CD14-positive monocyte (primary cell): ENCODE measurements at regions not wholly inside any gene's neighbourhood (a gene's known extent, or its start where the extent isn't known, plus 50 kb on each side); places are given as distances from the start of the nearest gene placed in this dataset.

Experiments
- DNase-seq, 3 donors: peaks; one replicate each; pipeline ENCODE4 v3.0.0-alpha.2; 2011 to 2022
- H2AFZ ChIP-seq: 2 replicates; pipeline ENCODE4 v1.6.0; 2012; ENCODE audit warnings: mild to moderate bottlenecking, low read depth, low read length, inconsistent platforms; ENCODE audit not compliant: insufficient read depth, poor library complexity, severe bottlenecking
- H3K27ac ChIP-seq, 2 donors: 1 replicate in 1 of 2; 2 replicates in 1 of 2; pipeline ENCODE4 v1.5.1; 2012 to 2013; ENCODE audit warnings: low read length in 2 of 2, control low read depth in 1 of 2, inconsistent platforms in 1 of 2, low read depth in 1 of 2, mild to moderate bottlenecking in 1 of 2
- H3K27me3 ChIP-seq, 2 donors: one replicate each; pipeline versions ENCODE4 v1.6.0 to v1.6.1; 2011 to 2013; ENCODE audit warnings: low read length in 2 of 2; ENCODE audit not compliant: control insufficient read depth in 2 of 2, insufficient read depth in 2 of 2
- H3K36me3 ChIP-seq, 2 donors: replicated peaks in 1 of 2; 1 replicate in 1 of 2; 2 replicates in 1 of 2; pipeline versions ENCODE4 v1.5.1 to v1.6.1; 2012 to 2013; ENCODE audit warnings: low read length in 2 of 2, control low read depth in 1 of 2, inconsistent platforms in 1 of 2, mild to moderate bottlenecking in 1 of 2; ENCODE audit not compliant: insufficient read depth in 2 of 2, control insufficient read depth in 1 of 2
- H3K4me1 ChIP-seq, 2 donors: 1 replicate in 1 of 2; 2 replicates in 1 of 2; pipeline versions ENCODE4 v1.5.1 to v1.6.1; 2012 to 2013; ENCODE audit warnings: low read length in 2 of 2, control low read depth in 1 of 2, inconsistent platforms in 1 of 2, mild to moderate bottlenecking in 1 of 2, moderate library complexity in 1 of 2; ENCODE audit not compliant: insufficient read depth in 2 of 2, control insufficient read depth in 1 of 2
- H3K4me2 ChIP-seq: replicated peaks from 2 replicates; pipeline ENCODE3; 2012; ENCODE audit warnings: low read length, moderate library complexity, mild to moderate bottlenecking; ENCODE audit not compliant: poor library complexity, severe bottlenecking; ENCODE audit errors: extremely low read depth
- H3K4me3 ChIP-seq, 3 experiments: fragments of 200-600 bp in 1 of 3; sonication (generic) in 1 of 3; replicated peaks in 1 of 3; 1 replicate in 2 of 3; 2 replicates in 1 of 3; pipeline ENCODE4 v1.5.1; 2011 to 2013; ENCODE audit warnings: low read length in 3 of 3, mild to moderate bottlenecking in 3 of 3, control low read depth in 2 of 3, low read depth in 2 of 3, inconsistent platforms in 1 of 3, moderate library complexity in 1 of 3
- H3K79me2 ChIP-seq: 2 replicates; pipeline ENCODE4 v1.6.0; 2012; ENCODE audit warnings: mild to moderate bottlenecking, control low read depth, inconsistent platforms, low read length, moderate library complexity; ENCODE audit not compliant: insufficient read depth
- H3K9ac ChIP-seq: 2 replicates; pipeline ENCODE4 v1.6.0; 2017; ENCODE audit warnings: low read length, mild to moderate bottlenecking; ENCODE audit not compliant: insufficient read depth, poor library complexity, severe bottlenecking
- H3K9me3 ChIP-seq, 2 donors: replicated peaks in 1 of 2; 1 replicate in 1 of 2; 2 replicates in 1 of 2; pipeline versions ENCODE4 v1.5.1 to v1.6.1; 2012 to 2013; ENCODE audit warnings: low read length in 2 of 2, control low read depth in 1 of 2; ENCODE audit not compliant: control insufficient read depth in 1 of 2, insufficient read depth in 1 of 2
- H4K20me1 ChIP-seq: 2 replicates; pipeline ENCODE4 v1.6.0; 2012; ENCODE audit warnings: mild to moderate bottlenecking, low read length, control low read depth, moderate library complexity; ENCODE audit not compliant: insufficient read depth
- H3K27ac Mint-ChIP-seq, 7 donors: one replicate each; pipeline ENCODE4 v1.8.0; 2020; ENCODE audit warnings: mild to moderate bottlenecking in 7 of 7, mixed read lengths in 7 of 7, moderate library complexity in 6 of 7, inconsistent platforms in 2 of 7
- H3K27me3 Mint-ChIP-seq, 3 donors: one replicate each; pipeline ENCODE4 v1.8.0; 2021 to 2022; ENCODE audit warnings: low read depth in 3 of 3, mild to moderate bottlenecking in 3 of 3, mixed read lengths in 3 of 3, moderate library complexity in 3 of 3, inconsistent platforms in 1 of 3
- H3K36me3 Mint-ChIP-seq, 2 donors: one replicate each; pipeline ENCODE4 v1.8.0; 2020; ENCODE audit warnings: mixed read lengths in 2 of 2, inconsistent platforms in 1 of 2, mild to moderate bottlenecking in 1 of 2
- H3K4me1 Mint-ChIP-seq: one replicate; pipeline ENCODE4 v1.8.0; 2020; ENCODE audit warnings: mild to moderate bottlenecking, mixed read lengths
- H3K4me3 Mint-ChIP-seq, 2 donors: one replicate each; pipeline ENCODE4 v1.8.0; 2020; ENCODE audit warnings: mild to moderate bottlenecking in 2 of 2, mixed read lengths in 2 of 2, moderate library complexity in 1 of 2
- H3K9me3 Mint-ChIP-seq, 7 donors: one replicate each; pipeline ENCODE4 v1.8.0; 2020 to 2022; ENCODE audit warnings: mixed read lengths in 7 of 7, mild to moderate bottlenecking in 6 of 7, moderate library complexity in 6 of 7, inconsistent platforms in 2 of 7
- WGBS: methylation state at CpG from one replicate; pipeline ENCODE4 v1.1.5; 2013; ENCODE audit warnings: missing lambda C conversion rate; ENCODE audit not compliant: insufficient coverage; 5-methylcytosine and 5-hydroxymethylcytosine counted together
- intact Hi-C, 2 donors: fragments of 100-400 bp; cut with micrococcal nuclease; formaldehyde crosslinking; loops; one replicate each; pipeline versions ENCODE4 v1.15.0 to v1.15.1; 2023
- TF ChIP-seq, protein P1 (sequence below): fragments of 200-600 bp; IDR thresholded peaks from one replicate; pipeline ENCODE4 v1.8.0; 2022; ENCODE audit warnings: antibody characterized with exemption, mild to moderate bottlenecking

DNA sequence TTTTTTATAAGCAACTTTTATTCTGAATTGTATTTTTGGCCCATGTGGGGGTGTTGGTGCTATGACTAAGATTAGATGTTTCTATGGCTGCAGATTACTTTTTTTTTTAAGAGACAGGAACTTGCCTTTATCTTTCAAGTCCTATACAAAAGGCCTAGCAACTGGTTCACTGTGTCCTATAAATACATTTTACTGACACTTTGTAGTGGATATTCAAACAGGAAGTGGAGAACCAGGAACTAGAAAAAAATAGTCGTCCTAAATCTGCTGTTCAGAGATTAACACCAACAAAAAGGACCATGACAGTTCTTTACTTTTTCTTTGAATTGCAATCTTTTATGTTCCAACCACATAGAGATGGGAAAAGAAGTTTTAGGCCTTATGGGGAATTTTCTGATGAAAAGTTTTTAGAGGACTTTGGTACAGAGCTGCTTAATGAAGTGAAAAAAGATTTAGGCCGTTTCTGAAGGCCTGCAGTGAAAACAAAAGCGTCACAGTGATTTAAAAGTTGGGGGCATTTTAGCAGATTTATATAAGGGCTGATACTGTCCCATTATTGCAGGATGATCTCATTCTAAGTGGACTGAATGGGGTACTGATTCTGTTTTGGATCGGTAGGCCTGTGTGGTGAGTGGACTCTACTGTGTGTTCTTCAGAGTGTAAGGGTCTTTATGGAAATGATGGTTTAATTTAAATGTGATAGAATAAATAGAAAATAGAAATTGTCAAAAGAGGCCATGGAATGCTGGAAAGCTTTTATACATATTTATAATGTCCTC is 136.4 kb upstream of the DEPDC1 start:
- Mint-ChIP-seq H3K4me1 (no peaks in the 10 kb centered on the region), H3K27me3 (peaks cover 0 to 2% (median 2%) of the 10 kb centered on the region in 3 donors), H3K27ac (no peak overlapping the region), H3K36me3 (no peaks in the 10 kb centered on the region), H3K4me3 (no peak overlapping the region), H3K9me3 (peaks cover 0 to 5% (median 3%) of the 10 kb centered on the region in 7 donors)
- Histone ChIP-seq H2AFZ (no peak overlapping the region), H3K79me2 (no peaks in the 10 kb centered on the region), H3K4me1 (no peaks in the 10 kb centered on the region), H3K4me3 (no peak overlapping the region), H3K9ac (no peak overlapping the region), H3K9me3 (peaks cover 0 to 3% of the 10 kb centered on the region in 2 donors), H3K27me3 (no peaks in the 10 kb centered on the region), H4K20me1 (no peaks in the 10 kb centered on the region), H3K27ac (no peak overlapping the region), H3K4me2 (no peak overlapping the region), H3K36me3 (no peaks in the 10 kb centered on the region)
- DNase-seq, result no peak
- intact Hi-C loops, result no loop called here
- TF ChIP-seq, protein P1, sequence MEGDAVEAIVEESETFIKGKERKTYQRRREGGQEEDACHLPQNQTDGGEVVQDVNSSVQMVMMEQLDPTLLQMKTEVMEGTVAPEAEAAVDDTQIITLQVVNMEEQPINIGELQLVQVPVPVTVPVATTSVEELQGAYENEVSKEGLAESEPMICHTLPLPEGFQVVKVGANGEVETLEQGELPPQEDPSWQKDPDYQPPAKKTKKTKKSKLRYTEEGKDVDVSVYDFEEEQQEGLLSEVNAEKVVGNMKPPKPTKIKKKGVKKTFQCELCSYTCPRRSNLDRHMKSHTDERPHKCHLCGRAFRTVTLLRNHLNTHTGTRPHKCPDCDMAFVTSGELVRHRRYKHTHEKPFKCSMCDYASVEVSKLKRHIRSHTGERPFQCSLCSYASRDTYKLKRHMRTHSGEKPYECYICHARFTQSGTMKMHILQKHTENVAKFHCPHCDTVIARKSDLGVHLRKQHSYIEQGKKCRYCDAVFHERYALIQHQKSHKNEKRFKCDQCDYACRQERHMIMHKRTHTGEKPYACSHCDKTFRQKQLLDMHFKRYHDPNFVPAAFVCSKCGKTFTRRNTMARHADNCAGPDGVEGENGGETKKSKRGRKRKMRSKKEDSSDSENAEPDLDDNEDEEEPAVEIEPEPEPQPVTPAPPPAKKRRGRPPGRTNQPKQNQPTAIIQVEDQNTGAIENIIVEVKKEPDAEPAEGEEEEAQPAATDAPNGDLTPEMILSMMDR, result no peak
- WGBS, result 73% methylated on average over 2 of the region's 4 CpGs

DNA sequence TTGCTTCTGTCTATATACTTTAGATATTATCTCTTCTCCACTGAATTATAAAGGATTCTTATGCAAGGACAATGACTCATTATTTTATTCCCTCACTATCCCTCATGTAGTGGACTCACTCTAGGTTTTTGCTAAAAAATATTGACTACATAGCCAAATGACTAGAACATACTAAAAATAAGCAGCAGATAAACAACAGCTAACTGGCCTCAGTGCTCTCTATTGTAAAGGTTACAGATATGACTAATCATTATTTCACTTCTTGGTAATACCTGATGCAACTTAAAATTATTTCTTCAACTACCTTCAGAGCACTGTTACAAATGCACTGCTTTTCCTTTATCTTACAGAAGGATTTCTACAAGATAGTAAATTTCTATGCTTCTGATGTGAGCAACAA is 147.6 kb upstream of the DEPDC1 start:
- Mint-ChIP-seq H3K4me3 (no peak overlapping the region), H3K4me1 (no peaks in the 10 kb centered on the region), H3K9me3 (peaks cover 0 to 3% (median 0%) of the 10 kb centered on the region in 7 donors), H3K36me3 (no peaks in the 10 kb centered on the region), H3K27ac (no peak overlapping the region), H3K27me3 (no peaks in the 10 kb centered on the region)
- no peaks in the 10 kb centered on the region for H3K36me3 ChIP-seq
- H3K9ac ChIP-seq, result no peak overlapping the region
- DNase-seq, result no peak
- H3K9me3 ChIP-seq, result no peaks in the 10 kb centered on the region
- no peaks in the 10 kb centered on the region for H3K4me1 ChIP-seq
- H3K27me3 ChIP-seq, result no peaks in the 10 kb centered on the region
- H3K4me3 ChIP-seq, result no peak overlapping the region
- TF ChIP-seq, protein P1, result no peak
- H3K27ac ChIP-seq, result no peak overlapping the region
- no peak overlapping the region for H2AFZ ChIP-seq
- intact Hi-C loops, result no loop called here
- H3K79me2 ChIP-seq, result no peaks in the 10 kb centered on the region
- no peaks in the 10 kb centered on the region for H4K20me1 ChIP-seq
- H3K4me2 ChIP-seq, result no peak overlapping the region
